GM10266 (cell line): ENCODE measurements at regions not wholly inside any gene's neighbourhood (a gene's known extent, or its start where the extent isn't known, plus 50 kb on each side); places are given as distances from the start of the nearest gene placed in this dataset.
"Not testable (repeated sequence)": the region's sequence is repeated elsewhere in the genome, so short reads cannot be mapped to it uniquely, and the experiment has no call there.

Experiments used
- DNase-seq: peaks from one replicate; pipeline ENCODE4 v3.0.0; 2012; ENCODE audit errors: extremely low spot score
- CTCF ChIP-seq: IDR thresholded peaks from 2 replicates; pipeline ENCODE4 v1.5.1; 2012; ENCODE audit warnings: mild to moderate bottlenecking, low read depth; ENCODE audit not compliant: control insufficient read depth, insufficient read depth; ENCODE audit errors: missing control alignments

GRCh38 chr3:103863381-103863780 lies 1428.6 kb downstream of the ZPLD1 start:
- DNase-seq: no peak
- TF ChIP-seq CTCF: no peak

DNA sequence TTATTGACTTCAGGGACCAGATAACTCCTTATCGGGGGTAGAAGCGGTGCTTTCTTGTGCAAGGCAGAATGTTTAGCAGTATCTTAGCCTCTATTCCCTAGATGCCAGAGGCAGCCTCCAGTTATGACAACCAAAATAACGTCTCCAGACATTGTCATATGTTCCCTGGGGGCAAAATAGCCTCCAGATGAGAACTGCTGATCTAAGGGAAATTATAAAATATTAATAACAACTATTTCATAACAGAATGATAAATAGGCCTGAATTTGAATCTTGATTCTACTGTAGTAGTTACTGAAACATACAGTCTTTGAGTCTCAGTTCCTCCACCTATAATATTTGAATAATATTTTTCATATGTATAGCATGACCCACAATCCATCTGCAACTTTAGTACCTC lies 1431.3 kb downstream of the ZPLD1 start:
- no peak for DNase-seq
- no peak for TF ChIP-seq CTCF

- TF ChIP-seq CTCF: no peak
- no peak for DNase-seq
These were observed 1438.2 kb downstream of the ZPLD1 start for GRCh38 chr3:103873021-103873420.

DNA sequence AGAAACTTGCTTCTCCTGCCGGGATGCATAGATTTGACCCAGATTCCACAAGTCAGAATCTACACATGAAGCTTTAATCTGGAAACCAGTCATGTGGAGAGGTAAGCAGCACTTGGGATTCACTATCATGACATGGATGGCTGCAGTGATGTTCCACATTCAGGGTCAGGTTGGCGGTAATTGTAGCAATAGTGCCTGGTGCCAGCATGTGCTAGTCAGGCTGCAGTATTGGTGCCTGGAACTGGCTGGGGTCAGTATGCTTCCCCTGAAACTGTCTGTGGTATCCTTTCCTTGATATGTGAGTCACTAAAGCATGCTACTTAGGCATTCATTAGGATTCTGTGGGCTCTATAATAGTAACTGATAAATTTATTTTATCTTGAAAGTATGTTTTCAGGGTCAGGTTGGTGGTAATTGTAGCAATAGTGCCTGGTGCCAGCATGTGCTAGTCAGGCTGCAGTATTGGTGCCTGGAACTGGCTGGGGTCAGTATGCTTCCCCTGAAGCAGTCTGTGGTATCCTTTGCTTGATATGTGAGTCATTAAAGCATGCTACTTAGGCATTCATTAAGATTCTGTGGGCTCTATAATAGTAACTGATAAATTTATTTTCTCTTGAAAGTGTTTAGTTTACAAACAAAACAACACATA lies 1439.2 kb downstream of the ZPLD1 start:
- TF ChIP-seq CTCF: no peak
- no peak for DNase-seq

DNA sequence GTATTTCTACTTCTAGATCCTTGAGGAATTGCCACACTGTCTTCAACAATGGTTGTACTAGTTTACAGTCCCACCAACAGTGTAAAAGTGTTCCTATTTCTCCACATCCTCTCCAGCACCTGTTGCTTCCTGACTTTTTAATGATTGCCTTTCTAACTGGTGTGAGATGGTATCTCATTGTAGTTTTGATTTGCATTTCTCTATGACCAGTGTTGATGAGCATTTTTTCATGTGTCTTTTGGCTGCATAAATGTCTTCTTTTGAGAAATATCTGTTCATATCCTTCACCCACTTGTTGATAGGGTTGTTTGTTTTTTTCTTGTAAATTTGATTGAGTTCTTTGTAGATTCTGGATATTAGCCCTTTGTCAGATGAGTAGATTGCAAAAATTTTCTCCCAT lies 1447.0 kb downstream of the ZPLD1 start:
- not testable (repeated sequence) for DNase-seq

DNA sequence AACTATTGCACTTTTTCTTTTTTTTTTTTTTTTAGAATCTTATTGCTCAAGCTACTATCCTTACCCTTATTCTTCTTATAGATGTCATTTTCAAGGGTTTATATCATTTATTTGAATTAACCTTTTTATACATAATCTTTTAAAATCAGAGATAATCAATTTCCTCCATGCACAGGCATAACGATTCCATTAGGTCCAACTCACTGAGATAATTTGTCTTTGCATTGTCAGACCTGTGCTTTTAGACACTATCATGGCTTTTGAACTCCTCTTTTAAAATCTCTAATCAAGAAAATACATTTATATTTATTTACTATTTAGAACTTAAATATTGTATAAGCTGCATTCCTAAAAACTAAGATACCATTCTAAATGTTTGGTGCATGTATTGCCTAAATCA lies 1454.9 kb downstream of the ZPLD1 start:
- TF ChIP-seq CTCF: no peak

DNA sequence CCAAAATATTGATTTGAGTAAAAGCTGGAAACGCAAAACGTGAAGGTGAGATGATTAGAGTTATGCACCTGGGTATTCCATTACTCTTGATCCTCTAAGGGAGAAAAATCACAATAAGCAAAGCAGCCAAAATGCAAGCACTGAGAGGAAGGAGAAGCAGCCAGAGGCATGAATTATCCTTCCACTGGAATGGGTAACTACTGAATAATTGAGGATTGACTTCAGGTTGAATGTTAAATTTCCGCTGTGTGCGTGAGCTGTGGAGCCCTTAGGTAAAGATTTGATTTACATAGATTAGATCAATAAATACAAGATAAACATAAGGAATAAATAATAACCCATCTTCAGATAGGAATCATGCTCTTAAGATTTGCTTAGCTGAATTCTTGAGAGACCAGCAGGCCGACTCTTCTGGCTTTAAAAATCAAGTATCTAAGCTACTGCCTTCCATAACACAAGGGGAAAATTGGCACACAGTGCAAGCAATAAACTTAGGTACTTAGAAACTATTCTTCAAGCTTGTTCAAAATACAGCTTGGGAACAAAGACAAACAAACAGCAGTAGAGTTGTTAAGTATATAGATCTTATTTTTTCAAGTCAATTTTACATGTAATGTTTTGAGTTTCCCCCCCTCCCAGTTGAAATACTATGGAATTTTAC lies 1459.5 kb downstream of the ZPLD1 start:
- DNase-seq: no peak
- no peak for TF ChIP-seq CTCF

More for the DNA sequence above, 1454.9 kb downstream of the ZPLD1 start:
- no peak for DNase-seq
